Fibroblast of the conjunctiva (primary cell): ENCODE measurements at regions not wholly inside any gene's neighbourhood (a gene's known extent, or its start where the extent isn't known, plus 50 kb on each side); places are given as distances from the start of the nearest gene placed in this dataset.

ENCODE experiments used
- DNase-seq: peaks from one replicate; pipeline ENCODE4 v3.0.0-alpha.2; 2010; ENCODE audit warnings: low read depth

- no peak for DNase-seq
These were observed 210.6 kb downstream of the CD83 start for GRCh38 chr6:14328163-14328562.

- no peak for DNase-seq
These were observed 216.2 kb downstream of the CD83 start for GRCh38 chr6:14333556-14334305.

DNA sequence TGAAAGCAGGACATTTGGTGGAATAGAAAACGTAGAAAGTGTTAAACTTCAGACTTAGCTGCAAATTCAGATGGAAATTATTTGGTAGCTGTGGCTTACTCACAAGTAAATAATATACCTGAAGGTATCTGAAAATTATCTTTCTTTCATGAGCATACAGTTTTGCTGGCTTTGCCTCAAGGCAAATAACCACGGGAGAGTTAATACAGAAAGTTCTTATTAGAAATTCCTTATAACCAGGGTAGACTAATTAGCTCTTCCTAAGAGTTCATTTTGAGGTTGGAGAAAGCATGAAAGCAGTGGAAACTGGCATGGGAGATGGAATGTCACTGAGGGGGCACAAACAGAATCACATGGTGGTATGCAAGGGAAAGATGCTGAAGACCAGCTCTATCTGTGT is 217.5 kb downstream of the CD83 start:
- DNase-seq = no peak

GRCh38 chr6:14337152-14337551 is 219.6 kb downstream of the CD83 start:
- DNase-seq = no peak

- no peak for DNase-seq
These were observed 221.6 kb downstream of the CD83 start for GRCh38 chr6:14339172-14339571.

DNA sequence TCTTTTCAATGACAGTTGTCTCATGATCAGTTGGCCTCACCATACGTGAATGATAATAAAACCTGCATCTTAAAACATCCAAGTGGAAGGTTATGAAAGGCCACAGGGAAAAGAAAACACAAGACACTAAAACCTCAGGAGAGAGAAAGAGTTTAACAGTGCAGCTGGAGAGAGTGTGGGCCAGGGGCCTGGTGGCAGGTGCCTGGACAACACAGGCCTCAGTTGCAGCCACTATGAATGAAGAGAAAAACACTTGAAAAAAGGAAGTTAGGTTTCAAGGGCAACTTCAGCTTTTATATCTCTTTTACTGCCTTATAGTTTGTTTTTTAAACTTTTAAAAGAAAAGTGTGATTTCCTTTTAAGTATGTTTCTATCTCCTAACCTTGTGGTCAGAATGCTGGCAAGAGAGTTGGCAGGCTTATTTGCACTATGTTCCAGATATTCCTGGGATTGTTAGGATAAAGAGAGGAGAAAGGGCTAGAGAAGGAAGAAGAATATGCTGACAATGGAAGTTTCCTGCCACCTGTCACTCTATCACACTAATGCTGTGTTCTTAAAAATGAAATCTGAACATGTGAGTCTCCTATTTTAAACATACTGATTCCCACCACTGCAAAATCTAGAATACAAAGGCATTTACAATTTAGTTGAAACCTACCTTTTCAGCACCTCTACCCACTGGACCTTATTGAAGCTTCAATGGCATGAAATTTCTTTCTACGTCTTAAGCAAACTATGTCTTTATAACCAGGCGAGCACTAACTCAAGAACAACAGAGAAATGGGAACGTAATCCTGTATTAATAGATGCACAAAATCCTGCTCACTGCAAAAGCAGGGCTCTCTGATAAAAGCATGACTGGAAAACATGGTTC is 222.4 kb downstream of the CD83 start:
- no peak for DNase-seq

DNA sequence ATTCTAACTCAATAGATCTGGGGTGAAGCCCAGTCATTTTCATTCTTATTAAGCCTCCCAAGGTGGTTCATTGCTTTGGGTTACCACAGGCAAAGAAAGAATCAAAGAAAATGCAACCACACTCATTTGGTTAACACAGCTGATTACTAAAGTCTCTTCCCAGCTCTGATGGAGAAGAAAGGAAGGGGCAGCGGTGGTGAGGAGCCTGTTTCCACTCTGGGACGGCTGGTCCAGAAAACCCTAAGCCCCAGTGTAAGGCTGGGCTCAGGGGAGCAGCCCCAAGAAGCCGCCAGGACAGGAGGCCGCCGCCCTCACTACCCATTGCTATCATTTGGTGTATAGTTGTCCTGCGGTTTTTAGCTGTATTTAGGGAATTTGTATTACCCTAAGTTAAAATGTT is 226.9 kb downstream of the CD83 start:
- DNase-seq = no peak

- DNase-seq = no peak
These were observed 230.8 kb downstream of the CD83 start for GRCh38 chr6:14348389-14348788.

GRCh38 chr6:14349507-14349906 is 231.9 kb downstream of the CD83 start:
- no peak for DNase-seq

DNA sequence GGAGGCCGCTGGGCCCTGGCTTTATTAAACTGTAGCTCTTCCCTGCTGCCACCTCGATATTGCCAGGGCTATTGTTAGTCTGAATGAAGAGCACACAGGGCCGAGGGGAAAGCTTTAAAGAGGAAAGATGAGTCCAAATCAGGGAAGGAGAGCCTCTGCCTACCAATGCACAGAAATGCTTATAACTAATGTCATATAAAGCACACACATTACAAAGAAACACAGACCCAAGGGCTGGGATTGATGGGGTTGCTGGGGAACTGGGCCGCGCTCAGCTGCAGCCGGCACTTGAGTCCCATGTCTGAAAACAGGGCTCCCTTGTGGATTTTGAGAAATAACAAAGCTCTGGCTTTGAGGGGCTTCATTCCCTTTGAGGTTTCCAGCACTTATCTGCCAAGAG is 232.6 kb downstream of the CD83 start:
- no peak for DNase-seq

DNA sequence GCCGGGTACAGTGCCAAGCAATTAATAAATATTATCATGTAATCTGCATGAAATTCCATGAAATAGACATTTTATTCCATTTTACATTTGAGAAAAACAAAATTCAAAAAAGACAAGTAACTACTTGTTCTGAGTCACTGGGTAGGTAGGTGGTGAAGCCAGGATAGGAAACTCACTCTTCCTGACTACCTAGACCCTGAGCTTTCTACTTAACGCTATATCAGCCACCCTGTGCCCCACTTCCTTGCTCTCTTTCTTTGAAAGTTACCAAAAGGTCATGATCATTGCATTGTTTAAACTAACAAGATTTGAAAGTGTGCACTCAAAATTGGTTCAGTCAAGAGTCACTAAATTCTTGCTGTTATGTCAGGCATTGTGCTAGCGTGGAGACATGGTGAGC is 235.7 kb downstream of the CD83 start:
- no peak for DNase-seq

GRCh38 chr6:14353798-14354197 is 236.2 kb downstream of the CD83 start:
- no peak for DNase-seq

DNA sequence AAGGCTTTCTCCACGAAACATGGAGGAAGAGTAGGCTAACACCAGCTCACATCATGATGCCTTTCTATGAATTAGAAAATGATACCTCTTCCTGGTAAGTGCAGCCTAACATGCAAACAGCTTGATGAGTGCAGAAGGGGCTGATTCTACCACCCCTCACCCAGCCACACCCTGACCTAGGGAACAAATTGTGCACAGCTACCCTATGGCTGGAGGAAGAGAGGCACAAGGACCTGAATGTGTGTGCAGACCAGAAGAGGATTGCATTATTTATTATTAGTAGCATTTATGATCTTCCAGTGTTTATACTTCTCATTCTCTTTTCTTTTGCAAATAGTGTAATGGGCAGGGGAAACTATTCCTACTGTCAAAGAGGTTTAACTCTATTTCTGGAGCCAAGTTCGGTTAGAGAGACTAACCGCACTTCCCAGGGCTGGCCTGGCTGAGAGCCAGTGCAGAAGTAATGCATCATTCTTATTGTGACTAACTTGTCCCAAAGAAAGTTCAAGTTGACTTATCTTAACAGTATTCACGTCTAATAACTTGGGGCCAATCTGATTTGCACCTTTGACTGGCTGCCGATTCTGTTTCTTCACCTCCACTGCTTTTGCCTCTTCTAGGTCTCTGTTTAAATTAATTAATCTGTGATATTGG is 237.5 kb downstream of the CD83 start:
- DNase-seq = peak; percentile 36

DNA sequence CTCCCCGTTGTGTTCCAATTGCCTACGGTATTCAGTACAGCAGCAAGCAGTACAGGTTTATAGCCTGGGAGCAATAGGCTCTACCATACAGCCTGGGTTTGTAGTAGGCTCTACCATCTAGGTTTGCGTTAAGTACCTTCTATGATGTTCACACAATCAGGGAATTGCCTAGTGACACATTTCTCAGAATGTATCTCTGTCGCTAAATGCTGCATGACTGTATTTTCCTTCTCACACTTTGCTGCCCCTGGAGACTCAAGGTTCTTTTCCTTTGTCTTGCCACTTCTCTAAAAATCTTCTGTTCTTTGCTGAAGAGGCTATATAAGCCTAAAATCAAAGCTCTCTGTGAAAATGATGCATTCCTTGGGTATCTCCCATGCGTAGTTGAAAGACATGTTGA is 241.9 kb downstream of the CD83 start:
- no peak for DNase-seq

DNA sequence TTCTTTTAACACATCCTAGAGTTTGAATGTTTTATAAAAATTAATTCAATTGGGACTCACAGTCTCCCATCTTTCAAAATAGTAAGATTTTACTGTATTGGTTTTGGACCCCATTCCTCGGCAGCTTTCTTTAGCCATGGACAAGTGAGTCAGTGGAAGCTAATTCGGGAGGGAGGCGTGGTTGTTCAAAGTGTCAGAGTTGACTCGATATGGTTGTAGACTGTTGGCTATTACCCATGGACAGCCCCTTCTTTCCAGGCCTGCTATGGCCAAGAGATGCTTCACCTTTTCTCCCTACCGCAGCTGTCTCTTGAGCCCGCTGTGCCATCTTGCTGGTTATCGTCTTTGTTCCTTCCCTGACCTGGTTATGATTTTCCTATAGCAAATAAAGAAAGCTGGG is 243.0 kb downstream of the CD83 start:
- DNase-seq = no peak

DNA sequence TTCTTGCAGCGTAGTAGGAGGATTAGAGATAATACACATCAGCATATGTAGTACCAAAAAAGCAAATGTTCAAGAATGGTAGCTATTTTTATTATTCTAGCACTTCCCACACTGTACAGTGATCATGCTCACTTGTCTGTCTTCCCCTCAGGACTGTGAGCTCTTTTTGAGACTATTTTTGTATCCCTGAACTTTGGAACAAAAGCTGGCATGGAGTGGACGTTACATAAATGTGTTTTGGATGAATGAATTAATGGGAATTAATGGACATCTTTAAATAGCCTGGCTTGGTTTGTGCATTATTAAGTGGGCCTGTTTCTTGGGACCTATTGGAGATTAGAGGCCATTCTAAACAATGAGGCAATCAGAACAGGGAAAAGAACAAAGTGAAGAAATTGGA is 243.7 kb downstream of the CD83 start:
- DNase-seq = no peak

- DNase-seq = no peak
These were observed 244.5 kb downstream of the CD83 start for GRCh38 chr6:14361956-14362587.

- DNase-seq = no peak
These were observed 246.8 kb downstream of the CD83 start for GRCh38 chr6:14364370-14364769.

GRCh38 chr6:14365393-14365792 is 247.8 kb downstream of the CD83 start:
- DNase-seq = no peak

- no peak for DNase-seq
These were observed 248.7 kb downstream of the CD83 start for GRCh38 chr6:14366315-14366714.

GRCh38 chr6:14366872-14367271 is 249.3 kb downstream of the CD83 start:
- DNase-seq = no peak

DNA sequence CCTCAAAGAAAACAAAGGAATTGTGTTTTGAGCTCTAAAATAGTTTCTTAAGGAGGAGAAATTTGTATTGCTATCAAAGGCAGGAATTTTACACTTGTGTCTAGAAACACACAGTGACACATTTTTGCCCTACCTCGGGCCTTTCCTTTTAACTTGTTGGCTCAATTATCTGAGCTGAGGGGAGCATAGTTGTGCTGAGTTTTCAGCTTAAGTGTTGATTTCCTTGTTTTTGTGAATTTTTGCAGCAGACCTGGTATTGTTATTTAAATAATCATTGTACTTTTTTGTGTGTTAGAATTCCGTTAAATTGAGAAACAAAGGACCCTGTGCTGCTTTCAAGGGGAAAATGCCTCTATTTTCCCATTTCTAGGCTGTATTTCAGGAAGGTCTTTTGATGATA is 249.7 kb downstream of the CD83 start:
- DNase-seq = no peak

- no peak for DNase-seq
These were observed 252.1 kb downstream of the CD83 start for GRCh38 chr6:14369717-14370116.
